Common myeloid progenitor, CD34-positive (primary cell): ENCODE measurements at regions not wholly inside any gene's neighbourhood (a gene's known extent, or its start where the extent isn't known, plus 50 kb on each side); places are given as distances from the start of the nearest gene placed in this dataset.
"Not testable (repeated sequence)": the region's sequence is repeated elsewhere in the genome, so short reads cannot be mapped to it uniquely, and the experiment has no call there.

Experiments
- CTCF ChIA-PET: fragments of 350-600 bp; sonication (Branson Sonifier 250); formaldehyde crosslinking; loops from one replicate; lab custom pipeline; 2021; ENCODE audit warnings: antibody characterized with exemption; lab: Charles Lee
- POLR2A ChIA-PET: fragments of 350-600 bp; sonication (Branson Sonifier 250); formaldehyde crosslinking; loops from one replicate; lab custom pipeline; 2021; ENCODE audit warnings: antibody characterized with exemption; lab: Charles Lee
- DNase-seq, 3 donors: peaks; one replicate each; pipeline versions ENCODE4 v3.0.0 to v3.0.0-alpha.2; 2013
- H3K27ac ChIP-seq, 2 experiments: 1 replicate in 1 of 2; 2 replicates in 1 of 2; pipeline ENCODE4 v1.7.0; 2013; ENCODE audit warnings: inconsistent platforms in 2 of 2, low read length in 2 of 2, mild to moderate bottlenecking in 2 of 2, low read depth in 1 of 2, moderate library complexity in 1 of 2; ENCODE audit not compliant: severe bottlenecking in 2 of 2, insufficient read depth in 1 of 2, poor library complexity in 1 of 2
- H3K27me3 ChIP-seq, 5 experiments: replicated peaks in 2 of 5; 1 replicate in 3 of 5; 2 replicates in 2 of 5; pipeline versions ENCODE4 v1.6.1 to v1.7.0; 2013; ENCODE audit warnings: low read length in 4 of 5, mild to moderate bottlenecking in 2 of 5, moderate library complexity in 2 of 5, inconsistent platforms in 1 of 5; ENCODE audit not compliant: insufficient read depth in 5 of 5, control insufficient read depth in 4 of 5
- H3K36me3 ChIP-seq, 4 experiments: 1 replicate in 2 of 4; 2 replicates in 2 of 4; pipeline versions ENCODE4 v1.6.1 to v1.7.0; 2013; ENCODE audit warnings: low read length in 3 of 4, control low read depth in 1 of 4, mild to moderate bottlenecking in 1 of 4; ENCODE audit not compliant: control insufficient read depth in 4 of 4, insufficient read depth in 4 of 4
- H3K4me1 ChIP-seq, 4 experiments: 1 replicate in 3 of 4; 2 replicates in 1 of 4; pipeline versions ENCODE4 v1.6.1 to v1.7.1; 2013; ENCODE audit warnings: low read length in 3 of 4, mild to moderate bottlenecking in 3 of 4, control low read depth in 1 of 4, inconsistent platforms in 1 of 4, moderate library complexity in 1 of 4; ENCODE audit not compliant: control insufficient read depth in 4 of 4, insufficient read depth in 4 of 4; ENCODE audit errors: control extremely low read depth in 1 of 4
- H3K4me3 ChIP-seq, 7 experiments: 1 replicate in 4 of 7; 2 replicates in 3 of 7; pipeline versions ENCODE4 v1.5.1 to v1.7.0; 2013; ENCODE audit warnings: mild to moderate bottlenecking in 7 of 7, low read length in 6 of 7, moderate library complexity in 6 of 7, inconsistent platforms in 2 of 7, low read depth in 2 of 7, control low read depth in 1 of 7; ENCODE audit not compliant: insufficient read depth in 4 of 7, control insufficient read depth in 1 of 7; ENCODE audit errors: extremely low read depth in 1 of 7
- H3K9me3 ChIP-seq, 5 experiments: 1 replicate in 4 of 5; 2 replicates in 1 of 5; pipeline versions ENCODE4 v1.6.1 to v1.7.1; 2013; ENCODE audit warnings: low read length in 4 of 5, mild to moderate bottlenecking in 2 of 5, inconsistent platforms in 1 of 5, low read depth in 1 of 5, moderate library complexity in 1 of 5; ENCODE audit not compliant: control insufficient read depth in 4 of 5, insufficient read depth in 2 of 5; ENCODE audit errors: control extremely low read depth in 1 of 5
- WGBS: methylation state at CpG from one replicate; pipeline ENCODE4 v1.1.5; 2013; ENCODE audit not compliant: insufficient coverage; 5-methylcytosine and 5-hydroxymethylcytosine counted together

- Histone ChIP-seq H3K27me3 (no peaks in the 10 kb centered on the region), H3K4me1 (no peaks in the 10 kb centered on the region), H3K36me3 (no peaks in the 10 kb centered on the region), H3K27ac (no peak overlapping the region), H3K9me3 (no peaks in the 10 kb centered on the region), H3K4me3 (no peak overlapping the region)
- CTCF ChIA-PET: no interaction called here
- POLR2A ChIA-PET: interaction anchor here (0.6 kb wide), 1 partner anchor 734 kb away, joined by 4 read pairs; no protein-coding TSS in a partner anchor
- DNase-seq: no peak
- 80% methylated on average over 2 of the region's 2 CpGs for WGBS
Measured at GRCh38 chr18:51569153-51569552, 371.7 kb upstream of the MEX3C start.

GRCh38 chr18:51569561-51569960, 372.1 kb upstream of the MEX3C start:
- Histone ChIP-seq H3K27me3 (no peaks in the 10 kb centered on the region), H3K4me3 (no peak overlapping the region), H3K36me3 (no peaks in the 10 kb centered on the region), H3K4me1 (no peaks in the 10 kb centered on the region), H3K9me3 (no peaks in the 10 kb centered on the region), H3K27ac (no peak overlapping the region)
- POLR2A ChIA-PET: no interaction called here
- CTCF ChIA-PET: no interaction called here
- DNase-seq: no peak
- 100% methylated on average over 2 of the region's 2 CpGs for WGBS

- H3K27ac ChIP-seq, DNase-seq, H3K4me3 ChIP-seq, CTCF ChIA-PET, H3K9me3 ChIP-seq, H3K27me3 ChIP-seq, H3K36me3 ChIP-seq, H3K4me1 ChIP-seq, POLR2A ChIA-PET: not testable (repeated sequence)
- no CpG with 5 or more reads among the region's 4 CpGs for WGBS
Measured at GRCh38 chr18:51570071-51570470, 372.6 kb upstream of the MEX3C start.

GRCh38 chr18:51573886-51574285, 376.4 kb upstream of the MEX3C start:
- POLR2A ChIA-PET, H3K4me1 ChIP-seq, H3K36me3 ChIP-seq, H3K27me3 ChIP-seq, DNase-seq, H3K4me3 ChIP-seq, H3K9me3 ChIP-seq, CTCF ChIA-PET, H3K27ac ChIP-seq: not testable (repeated sequence)
- 92% methylated on average over 7 of the region's 8 CpGs for WGBS

GRCh38 chr18:51575171-51575570, 377.7 kb upstream of the MEX3C start:
- H3K4me1 ChIP-seq: no peaks in the 10 kb centered on the region
- H3K36me3 ChIP-seq: no peaks in the 10 kb centered on the region
- H3K27ac ChIP-seq: no peak overlapping the region
- POLR2A ChIA-PET: no interaction called here
- H3K4me3 ChIP-seq: no peak overlapping the region
- no peaks in the 10 kb centered on the region for H3K27me3 ChIP-seq
- no peak for DNase-seq
- CTCF ChIA-PET: no interaction called here
- no peaks in the 10 kb centered on the region for H3K9me3 ChIP-seq
- 88% methylated on average over 1 of the region's 2 CpGs for WGBS

- no peak for DNase-seq
- no peaks in the 10 kb centered on the region for H3K36me3 ChIP-seq
- no peaks in the 10 kb centered on the region for H3K27me3 ChIP-seq
- H3K4me3 ChIP-seq: no peak overlapping the region
- 100% methylated on average over 5 of the region's 7 CpGs for WGBS
- H3K4me1 ChIP-seq: no peaks in the 10 kb centered on the region
- CTCF ChIA-PET: no interaction called here
- H3K9me3 ChIP-seq: no peaks in the 10 kb centered on the region
- no peak overlapping the region for H3K27ac ChIP-seq
- POLR2A ChIA-PET: no interaction called here
Measured at GRCh38 chr18:51578406-51578980, 381.0 kb upstream of the MEX3C start.

- ChIA-PET POLR2A (no interaction called here), CTCF (no interaction called here)
- H3K4me1 ChIP-seq: no peaks in the 10 kb centered on the region
- H3K4me3 ChIP-seq: no peak overlapping the region
- no peak overlapping the region for H3K27ac ChIP-seq
- H3K9me3 ChIP-seq: no peaks in the 10 kb centered on the region
- 100% methylated on average over 1 of the region's 4 CpGs for WGBS
- H3K36me3 ChIP-seq: no peaks in the 10 kb centered on the region
- DNase-seq: no peak
- H3K27me3 ChIP-seq: no peaks in the 10 kb centered on the region
Measured at GRCh38 chr18:51580580-51580979, 383.1 kb upstream of the MEX3C start.
